Activated CD4-positive, alpha-beta T cell treated with anti-CD3 and anti-CD28 coated beads, Interleukin-2, amount 50 U/mL, for 48 hours (primary cell): ENCODE measurements at regions not wholly inside any gene's neighbourhood (a gene's known extent, or its start where the extent isn't known, plus 50 kb on each side); places are given as distances from the start of the nearest gene placed in this dataset.

Experiments used
- DNase-seq, 2 experiments: peaks; one replicate each; pipeline ENCODE4 v3.0.0-alpha.2; 2020

DNA sequence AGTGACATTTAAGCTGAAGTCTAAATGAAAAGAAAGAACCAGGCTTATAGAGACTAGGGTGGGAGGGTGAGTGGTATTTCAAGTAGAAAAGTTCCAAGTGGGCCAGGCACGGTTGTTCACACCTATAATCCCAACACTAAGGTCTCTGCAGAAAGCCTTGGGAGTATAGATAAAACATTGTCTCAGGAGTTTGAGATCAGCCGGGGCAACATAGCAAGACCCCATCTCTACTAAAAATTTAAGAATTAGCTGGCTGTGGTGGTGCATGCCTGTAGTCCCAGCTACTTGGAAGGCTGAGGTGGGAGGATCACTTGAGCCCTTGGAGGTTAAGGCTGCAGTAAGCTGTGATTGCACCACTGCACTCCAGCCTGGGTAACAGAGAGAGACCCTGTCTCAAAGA lies 143.4 kb upstream of the PKDCC start:
- no peak for DNase-seq

DNA sequence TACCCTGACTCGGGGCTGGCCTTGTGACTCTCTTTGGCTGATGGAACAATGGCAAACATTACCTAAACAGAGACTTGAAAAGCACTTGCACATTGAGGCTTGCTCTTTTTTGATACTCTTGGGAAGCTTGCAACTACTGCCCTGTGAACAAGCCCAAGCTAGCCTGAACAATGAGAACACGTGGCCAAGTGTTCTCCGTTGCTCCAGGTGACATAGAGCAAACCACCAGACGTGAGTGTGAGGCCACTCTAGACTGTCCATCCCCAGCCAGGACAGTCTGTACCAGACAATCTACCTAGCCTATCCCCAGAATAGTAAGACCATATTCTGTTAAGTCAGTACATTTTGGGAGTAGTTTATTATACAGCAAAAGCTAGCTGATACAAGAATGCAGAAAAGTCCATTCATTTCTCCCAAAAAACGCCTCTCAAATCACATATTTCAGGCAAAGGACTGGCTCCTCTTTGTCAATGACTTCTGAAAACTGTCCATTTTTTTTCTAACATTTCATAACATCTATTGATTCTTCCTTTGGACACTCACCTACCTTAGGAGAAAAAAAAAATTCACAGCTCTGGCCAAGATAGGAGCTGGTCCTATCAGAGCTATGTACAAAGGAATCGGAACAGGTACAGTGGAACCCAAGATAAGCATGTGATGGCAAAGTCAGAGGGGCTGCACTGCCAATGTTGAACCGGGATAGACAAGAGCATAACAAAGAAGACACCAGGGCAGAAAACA lies 142.1 kb upstream of the PKDCC start:
- DNase-seq = no peak

DNA sequence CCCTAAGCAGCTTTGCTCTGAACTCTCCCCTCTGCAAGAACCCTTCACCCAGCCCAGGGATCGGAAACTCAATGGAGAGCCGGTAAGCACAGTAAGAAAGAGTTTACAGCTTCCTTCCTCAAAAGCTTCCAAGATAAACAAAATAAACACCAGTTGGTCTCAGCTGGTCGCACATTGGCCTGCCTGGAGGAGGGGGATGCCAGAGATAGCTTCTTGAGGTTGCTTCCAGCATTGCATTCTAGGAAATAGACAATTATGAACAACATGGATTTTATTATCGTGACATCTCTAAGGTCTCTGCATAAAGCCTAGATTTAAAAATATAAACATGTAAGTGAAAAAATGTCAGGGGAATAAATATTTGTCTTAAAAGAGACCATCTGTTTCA lies 141.5 kb upstream of the PKDCC start:
- no peak for DNase-seq

DNA sequence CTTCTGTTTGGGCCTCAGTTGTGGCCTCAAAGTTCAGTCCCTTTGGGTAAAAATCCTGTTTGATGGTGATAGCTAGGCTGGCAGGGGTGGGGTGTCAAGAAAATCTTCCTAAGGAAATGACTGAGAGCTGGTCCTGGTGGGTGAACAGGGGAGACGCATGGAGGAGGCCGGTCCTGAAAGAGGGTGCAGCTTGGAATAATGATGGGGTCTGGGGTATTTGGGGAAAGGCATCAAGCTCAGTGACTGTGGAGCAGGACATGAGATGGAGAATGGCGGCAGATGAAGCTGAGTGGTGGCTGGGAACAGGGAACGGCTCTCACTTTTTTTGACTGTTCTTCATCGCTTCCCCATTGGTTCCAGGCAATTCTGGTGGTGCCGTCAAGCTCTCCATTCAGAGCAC lies 140.7 kb upstream of the PKDCC start:
- no peak for DNase-seq

DNA sequence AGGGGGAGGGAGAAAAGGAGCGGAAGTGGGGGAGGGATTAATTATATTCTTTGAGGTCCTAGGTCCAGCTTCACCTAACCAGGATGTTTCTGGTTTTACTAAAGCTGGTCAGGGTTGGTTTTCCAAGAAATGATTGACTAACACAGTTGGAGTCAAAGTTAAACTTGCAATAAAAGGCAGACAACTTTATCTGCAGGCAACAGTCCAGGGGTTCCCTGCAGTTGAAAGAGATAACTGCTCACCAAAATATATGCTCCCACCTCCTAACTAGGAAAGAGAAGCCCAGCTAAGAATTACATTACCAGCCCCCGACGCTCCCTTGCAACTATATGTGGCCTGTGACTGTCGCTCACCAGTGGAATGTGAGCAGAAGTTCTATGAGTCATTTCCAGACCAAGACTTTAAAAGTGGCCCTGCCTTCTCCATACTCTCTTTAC lies 140.0 kb upstream of the PKDCC start:
- no peak for DNase-seq

DNA sequence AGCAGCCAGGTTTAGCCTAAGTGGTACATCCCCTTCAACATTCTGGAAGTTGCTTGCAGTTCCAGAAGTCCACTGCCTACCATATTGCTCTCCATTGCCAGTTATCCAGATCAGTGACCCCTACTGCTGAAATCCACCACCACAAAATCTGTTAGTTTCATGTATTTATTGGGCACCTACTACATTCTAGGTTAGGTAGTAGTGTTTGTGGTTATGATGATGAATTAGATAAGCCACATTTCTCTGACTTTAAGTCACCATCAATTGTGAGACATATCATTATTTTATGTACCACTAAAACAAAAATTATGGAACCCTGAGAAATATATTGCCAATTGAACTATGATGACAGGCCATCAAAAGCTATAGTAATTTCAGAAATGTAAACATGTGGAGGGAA lies 139.5 kb upstream of the PKDCC start:
- no peak for DNase-seq

DNA sequence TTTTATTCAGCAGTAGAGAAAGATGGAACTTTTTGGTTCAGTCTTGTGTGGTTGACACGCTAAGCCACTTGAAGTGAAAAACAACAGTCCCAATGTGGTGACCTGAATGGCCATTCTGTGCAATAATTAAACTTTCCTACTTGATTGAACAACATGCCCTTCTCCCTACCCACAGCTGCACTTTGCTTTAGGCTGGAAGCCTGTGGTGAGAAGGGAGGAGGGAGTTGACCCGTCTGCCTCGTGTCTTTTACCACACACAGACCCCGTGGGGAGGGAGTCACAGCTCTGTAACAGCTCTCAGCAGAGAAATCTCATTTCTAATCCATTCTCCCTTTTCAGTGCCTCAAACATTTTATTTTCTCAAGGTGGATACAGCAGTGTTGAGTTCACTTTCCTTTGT lies 138.2 kb upstream of the PKDCC start:
- DNase-seq = no peak

DNA sequence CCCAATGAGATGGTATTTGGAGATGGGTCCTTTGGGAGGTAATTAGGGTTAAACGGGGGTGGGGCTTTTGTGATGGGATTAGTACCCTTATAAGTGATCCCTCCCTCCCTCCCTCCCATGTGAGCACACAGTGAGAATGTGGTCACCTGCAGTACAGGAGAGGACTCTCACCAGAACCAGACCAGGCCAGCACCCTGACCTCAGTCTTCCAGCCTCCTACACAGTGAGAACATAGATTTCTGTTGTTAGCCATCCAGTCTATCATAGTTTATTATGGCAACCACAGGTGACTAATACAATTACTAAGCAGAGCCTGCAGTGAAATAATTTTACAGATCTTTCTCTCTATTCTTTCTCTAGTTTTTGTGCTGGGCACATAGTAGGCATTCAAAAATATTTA lies 137.7 kb upstream of the PKDCC start:
- DNase-seq = no peak

DNA sequence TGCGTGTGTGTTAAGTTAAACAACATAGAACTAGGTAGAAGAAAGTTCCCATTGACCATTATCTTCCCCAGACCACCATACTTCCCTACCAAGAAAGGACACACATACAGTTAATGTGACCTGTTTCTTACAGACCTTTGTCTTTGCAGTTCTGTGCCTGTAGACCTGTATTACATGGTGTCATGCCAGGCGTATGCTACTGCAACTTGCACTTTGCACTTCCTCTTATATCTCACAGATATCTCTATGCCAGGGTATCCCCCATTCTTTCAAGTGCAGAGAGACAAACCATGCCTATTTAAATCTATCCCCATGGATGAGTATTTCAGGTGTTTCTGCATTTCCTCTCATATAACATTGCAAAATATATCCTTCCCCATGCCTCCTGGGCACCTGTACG lies 136.8 kb upstream of the PKDCC start:
- no peak for DNase-seq

DNA sequence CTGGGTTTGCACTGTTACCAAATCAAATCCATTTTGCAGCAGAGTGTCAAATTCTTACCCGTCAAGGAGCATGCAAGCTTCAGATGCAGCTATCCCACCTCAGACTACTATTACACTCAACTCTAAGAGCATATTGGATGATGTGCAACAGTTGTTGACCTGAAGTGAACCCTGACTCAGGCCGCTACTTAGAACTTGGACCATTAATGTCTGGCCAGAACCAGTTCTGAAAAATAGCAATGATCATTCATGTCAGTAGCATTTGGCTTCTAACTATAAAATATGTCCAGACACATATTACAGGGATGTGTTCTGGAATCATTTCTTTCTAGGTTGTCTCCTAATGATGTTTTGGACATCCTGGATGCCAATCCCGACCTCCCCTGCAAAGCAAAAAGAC lies 135.5 kb upstream of the PKDCC start:
- no peak for DNase-seq

DNA sequence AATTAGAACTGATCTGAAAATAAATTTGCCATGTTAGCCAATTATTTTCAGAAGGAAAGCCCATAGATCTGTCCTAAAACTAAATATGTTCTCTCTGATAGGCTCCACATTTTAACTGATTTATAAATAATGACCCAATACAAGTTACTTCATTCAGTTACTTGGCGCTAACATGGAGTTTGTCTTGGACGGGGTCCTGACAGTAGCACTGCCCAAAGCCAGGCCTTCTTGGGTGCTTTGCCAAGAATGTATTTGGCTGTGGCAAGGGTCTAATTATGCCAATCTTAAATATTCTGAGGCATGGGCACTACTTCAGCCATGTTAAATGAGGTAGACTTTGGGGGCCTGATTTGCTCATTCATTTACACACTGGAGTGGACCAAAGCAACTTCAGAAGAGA lies 135.0 kb upstream of the PKDCC start:
- DNase-seq = no peak

DNA sequence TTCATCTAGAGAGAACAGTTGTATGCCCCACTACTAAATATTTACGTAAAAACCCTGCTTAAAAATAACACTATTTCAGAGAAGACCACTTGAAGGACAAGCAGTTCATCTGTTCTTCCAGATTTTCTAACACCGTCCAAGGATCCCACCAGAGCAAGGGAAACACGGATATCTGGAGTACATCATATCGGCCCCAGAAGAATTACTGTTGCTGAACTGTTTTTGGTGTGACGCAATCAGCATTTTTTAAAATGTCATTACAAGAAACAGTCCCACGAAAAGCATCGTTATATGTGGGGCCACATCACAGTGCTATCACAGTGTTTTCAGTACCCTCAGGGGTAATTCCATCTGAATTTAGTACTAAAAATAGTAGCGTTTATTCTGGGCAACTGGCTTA lies 134.5 kb upstream of the PKDCC start:
- DNase-seq = no peak

DNA sequence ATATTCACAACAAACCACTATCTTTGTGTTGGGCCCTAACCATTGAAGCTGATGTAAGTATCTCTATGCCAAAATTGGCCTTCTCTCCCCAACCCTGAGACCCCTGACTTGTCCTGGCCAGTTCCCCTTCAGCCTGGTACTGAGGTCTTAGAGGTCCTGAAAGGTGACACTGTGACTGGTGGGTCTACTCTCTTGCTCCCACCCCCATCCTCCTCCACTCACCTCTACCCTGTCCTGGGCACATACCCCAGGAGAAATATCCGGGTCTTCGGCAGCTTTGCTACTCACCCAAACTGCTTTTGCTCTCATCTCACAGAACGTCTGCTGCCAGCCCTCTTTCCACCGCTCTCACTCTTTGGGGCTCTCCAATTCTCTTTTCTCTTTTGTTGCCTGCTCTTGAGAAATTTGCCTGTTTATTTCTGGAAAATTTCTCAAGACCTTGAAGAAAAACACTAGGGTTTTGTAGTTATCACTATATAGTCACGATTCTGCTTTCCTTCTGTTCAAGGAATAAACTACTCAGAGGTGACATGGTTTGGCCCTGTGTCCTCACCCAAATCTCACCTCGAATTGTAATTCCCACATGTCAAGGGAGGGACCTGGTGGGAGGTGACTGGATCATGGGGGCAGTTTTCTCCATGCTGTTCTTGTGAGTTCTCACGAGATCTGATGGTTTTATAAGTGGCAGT lies 133.8 kb upstream of the PKDCC start:
- DNase-seq = no peak

DNA sequence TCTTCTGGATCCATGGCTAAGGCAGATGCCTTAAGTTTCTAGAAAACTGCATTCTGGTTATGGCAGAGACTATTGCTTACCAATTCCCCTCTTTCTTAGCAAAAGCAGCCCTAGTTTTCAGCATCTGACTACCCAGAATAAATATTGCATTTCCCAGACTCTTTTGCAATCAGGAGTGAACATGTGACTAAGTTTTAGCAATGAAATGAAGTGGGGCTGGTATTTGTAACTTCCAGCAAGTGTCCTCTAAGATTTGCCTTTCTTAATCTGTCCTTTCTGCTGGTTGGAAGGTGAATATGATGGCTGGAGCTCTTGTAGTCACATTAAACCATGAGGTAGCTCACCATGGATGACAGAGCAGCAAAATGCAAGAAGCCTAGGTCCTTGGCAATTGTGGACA lies 132.9 kb upstream of the PKDCC start:
- no peak for DNase-seq

DNA sequence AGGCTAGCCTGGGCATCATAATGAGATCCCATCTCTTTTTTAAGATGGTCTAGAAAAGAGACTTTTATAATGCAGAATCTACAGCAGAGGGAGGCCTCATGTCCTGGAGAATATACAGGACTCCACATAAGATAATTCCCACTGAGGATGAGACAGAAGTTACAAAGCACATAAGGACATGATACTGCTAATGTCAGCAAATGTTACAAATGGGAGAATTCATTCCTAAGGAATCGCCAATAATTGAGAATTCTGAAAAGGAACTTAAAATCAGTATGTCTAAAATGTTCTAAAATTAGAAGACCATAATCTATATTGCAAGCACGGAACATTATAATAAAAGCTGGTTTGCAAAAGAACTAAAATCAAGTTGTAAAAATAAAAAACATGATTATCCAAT lies 131.6 kb upstream of the PKDCC start:
- no peak for DNase-seq

DNA sequence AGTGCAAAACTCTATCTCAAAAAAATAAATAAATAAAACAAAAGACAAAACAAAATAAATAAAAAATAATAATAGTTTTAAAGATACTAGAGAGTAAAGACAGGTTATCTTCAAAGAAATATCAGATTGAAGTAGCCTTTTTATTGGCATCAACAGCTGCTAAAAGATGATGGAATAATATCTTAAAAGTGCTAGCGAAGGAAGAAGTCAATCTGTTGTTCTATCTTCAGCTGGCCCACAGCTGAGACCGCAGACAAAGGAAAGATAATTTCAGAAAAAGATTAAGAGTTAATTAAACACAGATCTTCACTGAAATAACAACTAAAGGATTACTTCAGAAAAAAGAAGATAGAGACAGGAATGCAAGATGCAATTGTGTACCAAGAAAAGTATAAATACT lies 130.2 kb upstream of the PKDCC start:
- DNase-seq = no peak

DNA sequence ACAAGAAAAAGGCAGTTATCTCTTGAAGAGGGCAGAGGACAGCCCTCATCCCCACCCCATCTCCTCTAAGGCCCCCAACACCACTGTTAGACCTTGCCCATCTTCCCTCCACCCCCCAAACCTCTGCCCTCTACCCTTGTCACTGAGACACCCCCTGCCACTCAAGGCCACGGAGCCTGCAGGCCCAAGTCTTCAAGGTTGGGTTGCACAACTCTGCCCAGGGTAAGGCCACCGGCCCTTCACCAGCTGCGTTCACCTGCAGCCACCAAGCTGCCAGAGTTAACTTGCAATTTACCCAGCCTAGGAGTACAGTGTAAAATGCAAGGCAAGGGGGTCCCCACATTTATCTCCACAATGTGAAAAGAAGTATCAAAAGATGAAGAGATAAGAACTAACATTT lies 128.7 kb upstream of the PKDCC start:
- no peak for DNase-seq

DNA sequence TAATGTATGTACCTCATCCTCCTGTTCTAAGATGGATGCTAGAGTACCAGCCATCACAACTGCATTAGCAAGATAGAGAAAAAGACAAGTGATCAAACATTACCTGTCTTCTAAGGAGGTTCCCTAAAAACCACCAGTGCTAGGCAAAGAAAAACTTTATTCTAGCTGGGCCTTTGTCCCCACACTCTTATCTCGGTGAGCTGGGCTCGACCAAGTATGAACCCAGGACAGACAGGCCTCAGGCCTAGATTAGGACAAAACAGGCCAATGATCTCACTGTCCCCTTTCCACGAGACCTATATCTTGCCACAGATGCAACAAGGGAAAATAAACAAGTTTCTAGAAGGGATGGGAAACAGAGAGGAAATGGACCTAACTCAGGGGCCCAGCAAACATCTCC lies 127.6 kb upstream of the PKDCC start:
- DNase-seq = no peak

DNA sequence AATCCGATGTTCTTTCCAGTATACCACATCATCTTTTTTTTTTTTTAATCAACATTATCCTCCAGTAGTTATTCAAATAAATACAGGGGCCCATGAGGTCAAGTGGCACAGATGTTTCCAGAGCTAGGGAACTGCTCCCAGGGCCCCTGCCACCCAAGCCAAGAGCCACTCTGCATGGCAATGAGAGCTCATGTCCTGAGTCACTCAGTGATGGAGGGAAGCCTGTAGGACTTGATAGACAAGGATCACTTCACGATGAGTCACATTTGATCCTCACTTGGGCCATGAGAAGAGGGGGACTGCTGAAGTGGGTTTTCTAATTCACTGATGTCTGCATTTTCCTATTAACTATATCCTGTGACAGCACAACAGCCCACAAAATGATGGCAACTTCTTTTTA lies 127.0 kb upstream of the PKDCC start:
- DNase-seq = no peak

DNA sequence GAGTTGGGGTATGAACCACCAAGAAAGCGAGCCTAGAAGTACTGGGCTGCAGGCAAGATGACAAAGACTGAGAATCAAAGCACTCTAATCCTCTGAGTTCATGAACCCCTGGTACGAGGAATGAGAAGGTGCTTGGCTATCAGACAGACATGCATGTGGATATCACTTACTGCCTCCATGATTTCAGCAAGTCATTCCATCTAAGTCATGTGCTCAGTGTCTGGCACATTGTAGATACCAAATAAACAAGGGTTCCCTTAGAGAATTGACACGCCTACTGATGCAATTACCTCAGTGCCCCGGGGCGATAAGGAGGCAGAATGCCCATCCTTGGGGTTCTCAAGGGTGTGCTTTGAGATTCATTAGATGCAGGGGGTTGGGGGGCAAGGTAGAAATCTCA lies 125.6 kb upstream of the PKDCC start:
- DNase-seq = no peak

DNA sequence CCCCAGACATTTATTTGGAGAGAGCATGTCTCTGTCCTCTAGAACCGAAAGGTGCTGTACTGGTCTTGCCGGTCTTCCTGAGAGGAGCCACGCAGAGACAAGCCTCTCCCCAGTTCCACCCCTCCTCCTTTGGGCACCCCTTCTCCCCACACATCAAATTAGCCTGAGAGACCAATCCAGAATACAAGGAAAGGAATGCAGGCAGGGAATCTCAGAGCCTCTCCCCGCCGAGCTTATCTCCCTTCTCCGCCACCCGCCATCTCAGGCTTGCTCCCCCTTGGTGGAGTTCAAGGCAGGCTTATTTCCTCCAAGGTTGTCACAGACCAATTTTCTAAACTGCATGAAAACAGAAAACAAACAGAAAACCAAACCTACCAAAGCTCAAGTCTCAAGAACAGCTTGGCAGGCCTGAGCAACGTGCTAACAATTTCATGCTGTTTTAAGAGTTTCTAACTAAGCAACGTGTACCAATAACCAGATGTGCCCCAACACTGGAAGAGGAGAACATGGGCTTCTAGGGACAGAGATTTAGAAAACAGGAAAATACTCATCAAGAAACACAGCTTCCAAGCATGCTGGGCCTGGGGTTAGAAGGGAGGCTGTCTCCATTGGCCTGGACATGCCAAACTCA lies 124.5 kb upstream of the PKDCC start:
- DNase-seq = no peak

DNA sequence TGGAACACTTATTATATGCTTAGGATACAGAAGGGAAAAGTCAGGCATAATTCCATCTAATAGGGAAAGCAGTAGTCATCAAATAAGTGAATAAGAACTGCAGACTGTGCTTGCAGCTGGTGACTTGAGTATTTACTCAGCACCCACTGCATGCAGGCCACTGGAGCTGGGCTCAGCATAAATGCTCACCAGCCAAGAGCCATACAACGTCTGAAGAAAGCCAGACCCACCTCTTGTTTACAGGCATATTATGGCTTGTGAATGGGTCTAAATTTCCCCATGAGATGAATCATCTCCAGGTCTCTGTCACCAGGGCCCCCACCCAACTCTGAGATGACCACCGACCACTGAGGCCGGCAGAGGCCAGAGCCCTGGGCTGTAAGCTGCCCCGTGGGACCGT lies 123.8 kb upstream of the PKDCC start:
- no peak for DNase-seq

DNA sequence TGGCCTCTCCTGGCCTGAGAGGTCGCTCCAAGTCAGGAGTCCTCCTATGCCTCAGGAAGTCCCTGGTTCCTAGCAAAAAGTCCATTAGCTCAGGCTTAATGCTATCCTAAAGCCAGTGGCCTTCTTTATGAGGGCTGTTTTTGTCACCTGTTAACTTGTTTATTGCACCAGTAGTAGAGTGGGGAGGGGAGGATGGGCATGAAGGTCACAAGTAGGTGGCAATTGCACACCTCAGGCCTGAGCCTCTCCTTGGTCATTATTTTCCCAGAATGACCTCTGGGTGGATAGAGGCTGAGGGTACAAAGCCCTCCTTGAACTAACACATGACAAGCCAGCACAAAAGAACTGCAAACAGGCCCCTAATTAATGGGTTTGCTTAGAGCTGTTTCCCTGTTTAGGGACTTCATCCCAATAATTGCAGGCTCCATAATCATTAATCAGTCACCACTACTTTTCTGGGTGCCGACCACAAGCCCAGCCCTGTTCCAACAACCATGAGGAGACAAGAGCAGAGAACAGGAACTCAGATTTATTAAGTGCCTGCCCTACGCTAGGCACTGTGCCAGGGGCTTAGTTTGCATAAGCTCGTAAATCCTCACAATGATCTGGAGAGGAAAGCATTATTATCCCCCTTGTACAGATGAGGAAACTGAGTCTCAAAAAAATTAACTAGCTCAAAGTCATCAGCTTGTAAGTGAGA lies 123.0 kb upstream of the PKDCC start:
- no peak for DNase-seq

DNA sequence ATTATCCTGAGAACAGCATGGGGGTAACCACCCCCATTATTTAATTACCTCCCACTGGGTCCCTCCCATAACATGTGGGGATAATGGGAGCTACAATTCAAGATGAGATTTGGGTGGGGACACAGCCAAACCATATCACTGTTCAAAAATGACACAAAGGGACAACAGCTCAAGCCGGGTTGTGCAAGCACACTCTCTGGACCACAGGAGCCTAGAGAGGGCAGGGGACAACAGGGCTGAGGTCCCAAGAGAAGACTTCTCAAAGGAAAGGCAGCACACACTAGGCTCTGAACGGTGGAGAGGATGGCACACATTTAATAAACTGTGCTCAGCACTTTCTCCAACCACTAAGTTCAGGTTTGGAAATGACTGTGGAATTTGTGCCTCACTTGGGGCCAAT lies 122.1 kb upstream of the PKDCC start:
- no peak for DNase-seq
